Central memory CD4-positive, alpha-beta T cell (primary cell): ENCODE measurements at regions not wholly inside any gene's neighbourhood (a gene's known extent, or its start where the extent isn't known, plus 50 kb on each side); places are given as distances from the start of the nearest gene placed in this dataset.

Experiments used
- DNase-seq: peaks from one replicate; pipeline ENCODE4 v3.0.0; 2022

DNA sequence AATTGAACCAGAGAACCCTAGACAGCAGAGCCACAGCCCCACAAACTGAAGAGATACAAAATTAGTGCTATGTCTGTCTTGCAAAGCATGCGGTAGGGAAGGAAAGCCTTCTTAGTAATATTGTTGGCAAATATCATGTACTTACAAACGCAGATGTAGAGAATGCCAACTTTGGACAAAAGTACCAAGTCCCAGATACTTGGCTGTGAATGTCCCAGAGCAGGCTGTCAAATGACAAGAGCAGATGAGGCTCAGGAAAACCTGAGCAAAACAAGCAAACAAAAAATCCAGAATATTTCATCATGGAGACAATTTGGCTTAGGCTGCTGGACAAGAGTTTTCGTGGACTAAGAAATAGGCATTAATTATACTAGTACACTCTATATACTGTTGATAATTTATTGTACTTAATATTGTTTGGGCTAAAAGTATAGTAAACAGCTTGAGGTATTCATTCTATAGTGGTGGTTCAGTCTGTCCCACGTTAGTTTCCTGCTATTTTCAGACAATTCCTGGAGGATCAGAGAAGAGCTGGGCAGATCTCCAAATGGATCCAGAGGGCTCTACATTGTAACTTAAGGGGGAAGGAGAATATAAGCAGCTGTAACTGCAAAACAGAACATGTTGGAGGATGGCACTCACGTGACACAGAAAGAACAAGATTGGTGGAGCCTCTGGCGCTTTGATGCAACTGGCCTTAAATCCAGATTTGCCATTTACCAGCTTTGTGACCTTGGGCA, 329.8 kb downstream of the ATP23 start:
- DNase-seq = no peak

DNA sequence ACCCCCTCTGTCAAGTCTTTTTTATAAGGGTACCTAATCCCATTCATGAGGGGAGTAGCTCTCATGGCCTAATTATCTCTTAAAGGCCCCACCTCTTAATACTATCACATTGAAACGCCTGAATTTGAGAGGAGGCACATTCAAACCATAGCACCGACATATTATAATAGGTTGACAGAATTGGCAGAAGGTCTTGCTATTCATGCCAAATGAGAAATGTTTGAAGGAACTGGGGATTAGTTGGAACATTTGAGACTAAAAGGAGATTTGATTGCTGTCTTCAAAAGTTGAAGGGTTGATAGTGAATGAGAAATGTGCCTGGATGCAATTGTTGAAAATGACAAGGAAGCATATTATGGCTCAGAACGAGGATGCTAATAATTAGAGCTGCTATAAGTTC, 331.1 kb downstream of the ATP23 start:
- no peak for DNase-seq

DNA sequence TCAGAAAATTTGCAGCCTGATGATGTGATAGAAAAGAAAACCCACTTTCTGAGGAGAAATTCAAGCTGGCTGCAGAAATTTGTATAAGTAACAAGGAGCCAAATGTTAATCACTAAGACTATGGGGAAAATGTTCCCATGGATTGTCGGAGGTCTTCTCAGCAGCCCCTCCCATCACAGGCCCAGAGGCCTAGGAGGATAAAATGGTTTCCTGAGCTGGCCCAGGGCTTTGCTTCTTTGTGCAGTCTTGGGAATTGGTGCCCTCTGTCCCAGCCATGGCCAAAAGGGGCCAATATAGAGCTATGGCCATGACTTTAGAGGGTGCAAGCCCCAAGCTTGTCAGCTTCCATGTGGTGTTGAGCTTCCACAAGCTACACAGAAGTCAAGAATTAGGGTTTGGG, 335.9 kb downstream of the ATP23 start:
- DNase-seq = no peak

DNA sequence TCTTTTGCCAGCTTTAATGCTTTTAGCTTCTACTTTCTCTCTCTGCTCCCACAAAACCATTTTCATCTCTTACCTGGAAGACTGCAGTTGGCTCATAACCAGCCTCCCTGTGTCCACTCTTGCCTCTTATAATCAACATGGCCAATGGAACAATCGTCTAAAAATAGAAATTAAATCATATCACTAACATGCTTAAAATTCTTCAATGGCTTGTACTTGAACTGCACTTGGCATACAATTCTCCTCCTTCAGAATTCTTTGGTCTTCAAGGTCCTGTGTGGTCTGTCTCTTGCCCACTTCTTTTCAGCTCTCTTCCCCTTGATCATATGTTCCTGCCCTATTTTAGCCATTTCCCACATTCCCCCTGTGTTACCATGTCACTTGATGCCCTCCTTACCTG, 342.2 kb downstream of the ATP23 start:
- no peak for DNase-seq

DNA sequence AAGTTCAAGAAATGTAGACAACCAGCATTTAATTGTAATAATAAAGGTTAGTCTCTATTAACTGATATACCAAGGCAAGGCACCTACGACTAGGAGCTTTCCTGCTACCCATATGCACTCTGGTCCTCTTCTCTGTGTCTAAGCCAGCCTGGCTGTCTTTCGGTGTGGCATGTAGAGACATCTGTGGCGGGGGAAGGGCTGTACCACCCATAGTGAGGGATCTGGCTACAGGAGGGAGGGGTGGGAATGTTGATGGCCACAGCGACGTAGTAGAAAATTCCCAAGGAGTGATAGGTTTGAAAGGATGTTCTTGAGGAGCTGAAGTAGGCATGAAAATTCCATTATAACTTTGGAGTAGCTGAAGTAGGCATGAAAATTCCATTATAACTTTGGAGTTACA, 344.2 kb downstream of the ATP23 start:
- no peak for DNase-seq

DNA sequence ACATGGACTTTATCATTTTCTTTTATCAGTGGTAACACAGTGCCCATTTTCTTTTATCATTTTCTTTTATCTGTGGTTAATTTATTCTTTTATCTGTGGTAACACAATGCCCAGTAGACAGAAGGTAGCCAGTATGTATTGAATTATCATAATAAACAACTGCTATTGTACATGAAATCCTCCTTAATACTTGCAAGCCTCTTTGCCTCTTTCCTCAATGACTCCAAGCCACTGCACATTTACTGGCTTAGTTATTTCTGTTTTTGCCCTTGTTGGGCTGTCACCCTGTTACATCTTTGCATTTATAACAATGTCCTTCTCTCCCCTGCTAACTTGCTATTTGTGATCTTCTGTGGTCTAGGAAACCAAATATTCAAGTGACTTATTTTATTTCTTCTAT, 345.0 kb downstream of the ATP23 start:
- DNase-seq = no peak

DNA sequence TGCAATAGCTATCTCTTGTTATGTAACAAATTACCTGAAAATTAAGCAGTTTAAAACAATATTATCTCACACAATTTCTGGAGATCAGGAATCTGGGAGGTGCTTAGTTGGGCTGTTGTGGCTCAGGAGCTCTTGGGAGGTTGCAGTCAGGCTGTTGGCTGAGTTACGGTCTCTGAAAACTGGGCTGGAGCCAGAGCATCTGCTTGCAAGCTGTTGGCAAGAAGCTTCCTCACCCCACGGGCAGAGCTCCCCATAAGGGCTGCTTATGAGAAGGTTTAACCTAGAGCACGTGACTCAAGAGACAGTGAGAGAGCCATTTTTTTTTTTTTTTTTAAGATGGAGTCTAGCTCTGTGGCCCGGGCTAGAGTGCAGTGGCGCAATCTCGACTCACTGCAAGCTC, 346.8 kb downstream of the ATP23 start:
- no peak for DNase-seq

DNA sequence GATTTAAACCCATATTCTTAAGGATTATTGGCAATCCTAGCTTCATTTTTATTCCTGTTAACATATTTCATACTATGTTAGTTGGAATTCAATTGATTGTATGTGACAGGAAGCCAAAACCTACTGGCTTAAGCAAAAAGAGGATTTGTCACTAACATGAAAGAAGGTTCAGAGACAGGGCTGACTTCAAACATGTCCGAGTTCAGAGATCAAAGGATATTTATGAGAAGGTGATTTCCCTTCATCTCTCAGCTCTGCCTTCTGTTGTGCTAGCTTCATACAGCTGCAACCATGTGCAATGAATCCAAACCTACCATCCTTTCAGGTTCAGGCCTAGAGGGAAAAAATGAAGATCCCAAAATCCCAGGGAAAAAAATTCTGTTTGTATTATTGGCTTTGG, 349.7 kb downstream of the ATP23 start:
- no peak for DNase-seq

DNA sequence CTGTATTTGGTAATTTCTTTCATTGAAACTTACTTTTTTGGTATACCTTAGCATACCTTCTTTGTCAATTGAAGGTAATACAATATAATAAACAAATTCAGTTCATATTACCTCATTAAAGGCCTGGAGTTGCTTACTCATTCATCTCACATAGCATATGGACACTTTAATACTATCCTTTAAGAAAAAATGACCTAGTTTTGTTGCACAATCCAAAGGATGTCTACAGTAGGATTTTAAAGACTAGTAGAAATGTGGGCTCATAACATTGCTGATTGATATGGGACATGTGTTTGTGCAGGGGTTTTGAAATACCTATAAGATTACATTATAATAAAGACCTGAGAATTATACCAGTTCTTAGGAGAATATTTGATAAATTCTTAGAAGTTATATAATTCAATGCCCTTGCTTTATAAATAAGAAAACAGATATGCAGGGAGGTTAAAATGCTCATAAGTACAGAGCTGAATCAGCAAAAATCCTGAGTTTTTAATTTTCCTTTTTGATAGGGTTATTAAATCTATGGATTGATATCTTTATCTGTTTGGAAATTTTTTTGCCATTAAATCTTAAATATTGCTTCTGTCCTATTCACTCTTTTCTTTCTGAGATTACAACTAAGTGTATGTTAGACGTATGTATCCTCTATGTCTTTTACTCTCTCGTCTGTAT, 352.1 kb downstream of the ATP23 start:
- DNase-seq = no peak

DNA sequence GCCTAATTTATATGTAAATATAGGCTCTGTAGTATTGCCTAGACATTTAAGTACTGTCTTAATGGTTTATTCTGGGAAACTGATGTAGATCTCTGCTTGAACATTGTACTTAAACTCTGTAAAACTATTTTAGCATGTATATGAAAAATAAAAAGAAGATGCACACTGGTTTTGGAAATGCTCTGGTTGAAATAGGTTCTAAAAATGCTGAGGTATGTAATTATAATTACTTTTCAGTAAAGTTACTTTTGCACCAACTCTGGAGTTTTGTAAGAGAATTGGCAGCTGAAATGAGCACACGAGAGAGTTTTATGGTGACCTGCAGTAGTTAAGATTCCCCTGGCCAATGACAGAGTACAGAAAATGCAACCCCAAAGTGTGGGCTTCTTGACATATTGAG, 353.9 kb downstream of the ATP23 start:
- DNase-seq = no peak

DNA sequence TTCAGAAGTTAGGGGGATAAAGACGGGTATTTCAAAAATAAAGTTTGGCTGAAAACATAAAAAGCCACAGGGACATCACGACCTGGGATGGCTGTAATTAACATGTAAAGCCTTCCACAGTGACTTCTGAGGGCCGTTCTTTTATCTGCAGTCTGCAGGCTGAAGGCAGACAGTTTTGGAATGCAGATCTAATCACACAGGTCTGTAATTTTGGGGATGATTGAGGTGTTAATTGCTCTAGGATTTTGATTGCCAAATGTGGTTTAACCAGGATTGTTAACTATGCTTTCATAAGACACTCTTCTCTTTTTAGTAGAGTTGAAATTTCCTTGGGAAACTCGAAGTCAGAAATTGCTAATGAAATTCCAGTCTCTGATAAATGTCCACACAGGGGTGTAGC, 355.5 kb downstream of the ATP23 start:
- no peak for DNase-seq

DNA sequence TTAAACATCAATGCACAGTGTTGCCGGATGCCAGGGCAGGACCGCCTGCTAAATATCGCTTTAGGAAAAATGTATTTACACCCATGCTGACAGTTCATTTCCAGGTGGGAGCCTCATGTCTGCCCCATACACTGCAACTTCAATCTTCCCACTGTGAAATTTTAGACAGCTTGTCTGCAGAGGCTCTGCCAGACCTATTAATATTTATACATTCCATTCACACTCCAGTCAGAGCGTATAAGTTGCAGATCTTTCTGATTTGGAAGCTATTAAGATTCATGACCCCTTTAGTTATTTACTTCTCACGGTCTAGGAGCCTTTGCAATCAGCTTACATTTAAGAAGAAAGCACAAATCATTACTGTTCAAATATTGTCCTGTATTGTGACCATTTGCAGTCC, 357.4 kb downstream of the ATP23 start:
- no peak for DNase-seq

DNA sequence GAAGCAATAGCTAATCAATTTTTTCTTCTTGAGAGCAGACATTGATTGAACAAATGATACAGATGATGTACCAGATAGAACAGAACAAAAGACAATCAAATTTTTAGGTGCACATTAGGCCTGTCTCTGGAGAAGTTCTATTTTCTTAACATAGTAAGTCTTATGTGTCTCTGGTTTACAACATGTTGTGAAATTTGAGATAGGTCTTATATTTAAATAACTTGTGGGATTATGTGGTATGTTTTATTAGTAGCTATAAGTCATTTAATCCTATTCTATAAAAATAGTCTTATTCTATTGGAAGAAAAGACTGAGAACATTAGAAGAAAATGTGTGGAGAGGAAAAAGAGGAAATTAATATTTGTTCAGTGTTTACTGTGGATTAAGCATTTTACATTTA, 358.0 kb downstream of the ATP23 start:
- DNase-seq = no peak

DNA sequence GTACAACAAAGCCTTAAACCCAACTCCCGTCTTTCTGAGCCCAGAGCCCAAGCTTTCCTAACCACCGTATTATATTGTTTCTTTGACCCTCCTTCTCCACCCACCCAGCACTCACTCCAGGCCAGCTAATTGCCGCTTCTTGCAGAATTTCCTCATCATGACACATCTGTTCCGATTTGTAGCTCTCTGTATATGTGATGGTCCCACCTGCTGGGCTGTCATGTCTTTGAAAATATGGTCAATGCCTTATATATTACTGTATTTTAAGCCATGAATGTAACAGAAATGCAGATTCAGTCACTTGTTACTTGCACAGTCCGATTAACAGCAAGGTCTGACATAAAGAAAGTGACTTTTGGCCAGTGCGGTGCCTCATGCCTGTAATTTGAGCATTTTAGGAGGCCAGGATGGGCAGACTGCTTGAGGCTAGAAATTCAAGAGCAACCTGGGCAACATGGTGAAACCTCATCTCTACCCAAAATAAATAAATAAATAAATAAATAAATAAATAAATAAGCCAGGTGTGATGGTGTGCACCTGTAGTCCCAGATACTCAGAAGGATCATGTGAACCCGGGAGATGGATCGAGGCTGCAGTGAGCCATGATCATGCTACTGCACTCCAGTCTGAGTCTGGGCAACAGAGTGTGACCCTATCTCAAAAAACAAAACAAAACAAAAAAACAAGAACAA, 359.8 kb downstream of the ATP23 start:
- no peak for DNase-seq

DNA sequence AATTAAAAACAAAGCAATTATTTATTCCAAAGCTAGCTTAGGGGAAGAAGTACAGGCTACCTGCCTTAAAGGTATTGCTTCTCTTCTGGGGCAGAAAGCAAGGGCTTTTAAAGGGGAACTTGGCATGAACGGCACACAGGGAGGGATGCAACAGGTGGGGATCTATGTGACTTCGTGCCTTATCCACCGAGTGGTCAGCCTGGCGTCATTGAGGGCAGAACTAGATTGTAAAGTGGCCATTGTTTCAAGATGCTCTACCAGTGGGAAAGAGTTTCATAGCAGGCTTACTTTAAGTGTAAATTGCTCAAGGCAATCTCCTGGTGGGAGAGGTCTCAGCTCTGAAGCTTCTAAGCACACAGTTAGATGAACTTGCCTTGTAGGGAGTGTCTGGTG, 360.4 kb downstream of the ATP23 start:
- DNase-seq = no peak

DNA sequence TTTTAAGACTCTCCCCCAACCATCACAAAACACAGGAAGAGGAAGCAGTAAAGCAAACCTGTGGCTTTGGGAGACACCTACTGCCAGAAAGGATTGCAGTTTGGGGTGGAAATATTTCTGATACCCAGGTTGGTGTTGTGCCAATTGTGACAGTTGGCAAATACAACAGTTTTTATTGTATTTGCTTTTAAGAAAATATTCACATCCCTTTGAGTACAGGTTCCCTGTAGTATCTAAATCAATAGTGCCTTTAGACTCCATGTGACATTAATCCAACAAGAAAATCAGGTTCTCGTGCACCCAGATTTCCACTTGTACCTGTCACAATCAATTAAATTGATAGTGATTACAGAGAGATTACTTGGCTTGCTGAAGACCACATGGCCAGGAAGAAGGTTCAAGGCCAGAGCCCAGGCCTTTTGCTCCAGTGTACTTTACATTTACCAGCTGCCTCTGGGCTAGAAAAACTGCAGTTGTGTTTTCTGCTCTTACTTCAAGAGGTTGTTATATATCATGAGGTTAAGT, 361.2 kb downstream of the ATP23 start:
- DNase-seq = no peak

DNA sequence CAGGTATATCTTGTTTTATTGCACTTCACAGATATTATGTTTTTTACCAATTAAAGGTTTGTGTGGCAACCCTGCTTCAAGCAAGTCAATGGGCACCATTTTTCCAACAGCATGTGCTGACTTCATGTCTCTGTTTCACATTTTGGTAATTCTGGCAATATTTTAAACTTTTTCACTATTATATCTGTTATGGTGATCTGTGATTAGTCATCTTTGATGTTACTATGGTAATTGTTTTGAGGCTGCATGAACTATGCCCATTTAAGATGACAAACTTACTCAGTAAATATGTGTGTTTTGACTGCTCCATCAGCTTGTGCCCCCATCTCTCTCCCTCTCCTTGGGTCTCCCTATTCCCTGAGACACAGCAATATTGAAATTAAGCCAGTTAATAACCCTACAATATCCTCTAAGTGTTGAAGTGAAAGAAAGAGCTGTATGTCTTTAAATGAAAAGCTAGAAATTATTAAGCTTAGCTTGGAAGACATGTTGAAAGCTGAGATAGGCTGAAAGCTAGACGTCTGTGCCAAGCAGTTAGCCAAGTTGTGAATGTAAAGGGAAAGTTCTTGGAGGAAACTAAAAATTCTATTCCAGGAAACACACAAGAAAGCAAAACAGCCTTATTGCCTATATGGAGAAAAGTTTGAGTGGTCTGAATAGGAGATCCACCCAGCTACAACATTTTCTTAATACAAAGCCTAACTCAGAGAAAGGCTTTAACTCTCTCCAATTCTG, 365.1 kb downstream of the ATP23 start:
- DNase-seq = no peak

DNA sequence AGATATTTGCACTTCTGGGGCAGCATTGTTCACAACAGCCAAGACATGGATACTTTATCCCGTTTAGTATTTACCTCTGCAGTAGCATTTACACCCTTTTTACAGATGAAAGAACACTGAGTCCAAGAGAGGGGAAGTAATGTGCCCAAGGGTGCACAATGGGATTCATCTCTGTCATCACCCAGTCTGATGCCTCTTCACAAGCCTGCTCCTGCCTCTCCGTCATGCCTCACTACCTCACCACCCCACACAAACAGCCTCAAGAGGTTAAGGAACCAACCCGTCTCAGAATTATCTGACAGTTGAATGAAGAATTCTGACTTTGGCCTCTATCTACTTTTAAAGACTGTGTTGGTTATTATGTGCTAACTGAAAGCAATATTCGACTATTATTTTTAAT, 368.4 kb downstream of the ATP23 start:
- no peak for DNase-seq

DNA sequence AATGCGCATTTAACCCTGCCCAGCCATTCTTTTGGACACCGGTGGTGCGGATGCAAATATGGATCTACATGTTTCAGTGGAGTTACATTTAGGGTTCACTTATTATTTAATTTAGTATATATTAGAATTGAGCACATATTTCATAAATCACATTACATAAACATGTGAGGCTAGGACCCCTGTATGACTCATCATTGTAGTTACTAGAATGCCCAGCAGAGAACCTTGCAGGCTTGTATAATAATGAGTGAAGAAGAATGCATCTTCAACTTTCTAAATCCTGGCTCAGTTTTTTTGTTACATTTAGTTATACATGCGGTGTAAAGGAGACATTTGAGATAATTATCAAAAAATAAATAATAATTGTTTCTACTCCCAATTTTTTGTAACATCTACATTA, 369.0 kb downstream of the ATP23 start:
- no peak for DNase-seq

DNA sequence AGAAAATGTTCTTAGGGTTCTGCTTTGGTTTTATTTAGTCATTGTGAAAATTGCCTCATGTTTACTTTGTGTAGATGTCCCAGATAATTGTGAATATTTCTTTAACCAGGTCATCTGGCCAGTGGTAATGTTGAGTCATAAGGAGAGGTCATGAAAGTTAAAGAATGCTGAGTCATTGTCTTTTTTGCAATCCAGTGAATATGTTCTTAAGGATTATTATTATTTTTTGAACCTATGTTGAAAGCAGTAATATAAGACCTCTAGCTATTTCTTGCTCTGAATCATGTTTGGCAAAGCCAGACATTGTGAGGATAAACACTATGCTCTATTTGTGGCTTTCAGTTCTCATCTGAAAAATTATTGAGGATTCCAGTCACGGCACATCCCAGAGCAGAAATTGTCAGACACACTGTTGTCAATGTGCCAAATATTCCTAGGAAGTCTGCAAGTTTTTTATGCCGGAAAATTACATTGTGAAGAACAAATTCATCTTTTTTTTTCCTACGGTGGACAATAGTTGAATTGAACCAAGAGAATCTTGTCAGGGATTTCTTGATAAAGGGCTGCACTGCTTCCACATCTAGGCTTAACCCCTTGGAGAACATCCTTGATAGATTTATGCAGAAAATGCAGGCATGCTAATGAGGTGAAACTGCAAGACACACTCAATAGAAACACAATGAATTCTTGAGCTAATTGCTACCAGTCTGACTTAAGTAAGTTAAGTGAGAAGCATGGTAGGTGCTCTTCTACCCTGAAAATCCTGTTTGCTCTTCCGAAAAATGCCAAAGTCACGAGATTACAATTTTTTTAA, 369.6 kb downstream of the ATP23 start:
- DNase-seq = no peak

DNA sequence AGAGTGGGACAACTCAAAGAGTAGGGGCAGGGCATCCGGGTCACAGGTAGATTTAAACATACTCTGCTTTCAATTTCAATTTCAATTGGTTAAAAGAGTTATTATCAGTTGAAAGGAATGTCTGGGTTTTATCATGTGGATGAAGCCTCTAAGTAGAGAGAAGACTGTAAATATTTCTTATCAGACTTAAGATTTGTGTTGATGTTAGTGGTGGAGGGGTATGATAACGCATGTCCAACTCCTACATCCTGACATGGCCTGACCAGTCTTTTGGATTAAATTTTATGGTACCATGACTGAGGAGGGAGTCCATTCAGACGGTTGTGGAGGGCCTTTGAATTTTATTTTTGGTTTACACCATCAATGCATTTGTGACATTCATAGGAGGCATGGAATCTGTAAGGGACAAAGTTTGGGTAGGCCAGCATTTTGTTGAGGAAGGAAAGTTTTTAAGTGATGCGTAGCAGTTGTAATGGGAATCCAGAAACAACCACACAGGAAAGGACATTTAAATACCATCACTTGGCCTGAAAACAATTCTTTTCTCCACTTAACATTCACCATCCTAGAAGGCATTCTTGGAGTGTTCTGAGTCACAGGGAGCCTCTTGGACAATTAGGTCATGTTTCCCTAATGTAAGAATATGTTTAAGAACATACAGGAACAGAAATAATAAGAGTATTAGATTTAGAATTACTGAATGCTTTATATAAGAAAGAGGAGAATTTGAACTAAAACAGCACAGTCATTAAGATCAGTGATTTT, 371.9 kb downstream of the ATP23 start:
- DNase-seq = no peak

DNA sequence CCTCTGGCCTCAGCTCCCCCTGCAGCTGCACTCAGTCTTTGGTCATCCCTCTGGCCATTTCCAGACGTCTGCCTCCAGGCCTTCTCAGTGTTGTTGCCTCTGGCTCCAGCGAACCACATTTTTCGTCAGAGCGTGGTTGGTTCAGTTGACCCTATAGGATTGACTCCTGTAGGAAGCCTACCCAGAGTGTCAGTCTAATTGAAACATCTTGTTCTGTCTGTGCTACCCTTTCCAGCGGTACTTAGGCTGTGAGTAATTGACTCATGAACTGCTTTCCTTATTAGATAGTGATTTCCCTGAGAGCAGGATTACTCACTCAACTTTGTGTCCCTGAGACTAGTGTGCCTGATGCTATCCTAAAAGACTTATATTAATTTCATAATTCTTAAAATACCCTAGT, 373.2 kb downstream of the ATP23 start:
- no peak for DNase-seq
